ENCODE measurements at regions not wholly inside any gene's neighbourhood (a gene's known extent, or its start where the extent isn't known, plus 50 kb on each side); places are given as distances from the start of the nearest gene placed in this dataset.

DNA sequence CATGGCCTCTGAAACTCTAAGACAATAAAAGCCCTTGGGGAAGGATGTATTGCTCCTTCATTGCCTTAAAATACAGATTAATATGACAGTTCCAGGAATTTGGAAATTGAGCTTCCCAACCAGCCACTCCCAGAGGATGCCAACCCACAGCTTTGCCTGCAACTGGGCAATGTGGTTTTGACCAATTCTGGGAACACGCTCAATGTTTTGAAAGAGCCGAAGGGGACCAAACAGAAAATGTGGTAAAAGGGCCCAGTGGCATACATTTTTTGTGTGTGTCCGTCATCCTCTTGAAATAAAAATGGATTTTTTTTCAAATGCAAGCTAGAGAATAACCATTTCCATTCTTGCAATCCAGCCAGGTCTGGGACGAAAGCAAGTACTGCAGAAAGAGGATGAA, 88.3 kb upstream of the PLEKHG7 start:
- DNase-seq (ENCODE audit: low read depth): peak; percentile 65

GRCh38 chr12:92614001-92614400, 88.8 kb upstream of the PLEKHG7 start:
- no peak for DNase-seq (ENCODE audit: low read depth)

- DNase-seq (ENCODE audit: low read depth): no peak
Observed at GRCh38 chr12:92612611-92613010, 90.2 kb upstream of the PLEKHG7 start.

- no peak for DNase-seq (ENCODE audit: low read depth)
Observed at GRCh38 chr12:92608151-92609091, 94.4 kb upstream of the PLEKHG7 start.

DNA sequence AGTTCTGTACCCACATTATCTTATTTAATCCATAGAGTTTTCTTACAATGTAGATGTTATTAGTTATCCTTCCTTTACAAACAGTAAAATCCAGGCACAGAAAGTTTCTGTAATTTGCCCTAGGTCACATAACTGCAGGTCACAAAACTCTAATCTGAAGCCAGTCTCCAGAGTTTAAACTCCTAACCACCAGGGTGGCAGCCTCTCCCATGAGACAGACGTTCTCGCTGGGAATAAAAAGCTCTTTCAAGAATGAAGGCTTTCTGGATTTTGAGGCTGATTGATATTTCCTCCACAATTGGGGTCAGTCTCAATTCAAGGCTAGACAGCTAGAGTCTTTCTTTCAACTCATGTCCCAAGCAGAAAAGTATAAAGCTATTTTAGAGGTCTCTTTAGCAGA, 95.8 kb upstream of the PLEKHG7 start:
- no peak for DNase-seq (ENCODE audit: low read depth)

GRCh38 chr12:92605621-92606170, 97.1 kb upstream of the PLEKHG7 start:
- DNase-seq (ENCODE audit: low read depth): no peak

- DNase-seq (ENCODE audit: low read depth): no peak
Observed at GRCh38 chr12:92604786-92605185, 98.0 kb upstream of the PLEKHG7 start.

GRCh38 chr12:92603741-92604432, 98.9 kb upstream of the PLEKHG7 start:
- no peak for DNase-seq (ENCODE audit: low read depth)

DNA sequence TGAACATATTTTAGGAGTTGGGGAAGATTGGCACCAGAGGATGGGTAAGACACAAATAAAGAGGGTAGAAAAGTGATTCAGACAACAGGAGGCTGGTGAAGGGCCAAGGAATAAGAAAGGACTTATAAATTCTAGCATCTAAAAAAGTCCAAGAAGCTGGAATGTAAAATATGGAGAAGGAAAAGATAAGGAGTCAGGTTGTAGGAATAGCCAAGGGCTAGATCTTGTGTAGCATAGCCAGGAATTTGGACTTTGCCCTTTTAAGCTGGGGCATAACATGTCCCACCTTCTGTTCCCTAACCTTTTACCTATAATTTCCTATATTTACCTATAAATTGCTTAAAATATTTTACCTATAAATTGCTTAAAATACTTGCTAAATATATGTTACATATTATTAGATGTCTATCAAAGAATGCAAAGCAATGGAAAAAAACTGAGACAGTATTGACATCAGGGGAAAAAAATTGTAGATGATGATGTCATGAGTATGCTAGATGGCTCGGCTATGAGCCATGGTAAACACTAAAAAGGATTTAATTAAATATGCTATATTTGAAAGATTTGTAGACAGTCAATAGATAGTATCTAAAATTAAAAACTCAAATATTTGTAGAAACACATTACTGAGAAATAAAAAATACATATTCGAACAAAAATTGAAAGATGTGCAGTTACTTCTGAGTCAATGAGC, 99.7 kb upstream of the PLEKHG7 start:
- peak; percentile 51 for DNase-seq (ENCODE audit: low read depth)

GRCh38 chr12:92602476-92602875, 100.3 kb upstream of the PLEKHG7 start:
- DNase-seq (ENCODE audit: low read depth): peak; percentile 86

DNA sequence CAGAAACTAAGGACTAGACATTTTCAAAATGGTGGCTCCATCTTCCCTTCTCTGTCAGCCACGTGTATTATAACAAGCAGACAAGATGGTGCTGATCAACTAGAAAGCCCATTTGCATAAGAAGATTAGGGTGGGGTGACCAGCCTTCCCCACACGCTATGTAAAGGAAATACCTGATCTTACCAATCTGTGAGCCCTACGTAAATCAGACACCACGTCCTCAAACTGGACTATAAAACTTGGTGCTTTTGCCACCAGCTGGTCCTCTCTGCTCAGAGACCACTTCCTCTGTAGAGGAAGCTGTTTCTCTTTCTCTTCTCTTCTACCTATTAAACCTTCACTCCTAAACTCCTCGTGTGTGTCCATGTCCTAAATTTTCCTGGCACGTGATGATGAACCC, 101.1 kb upstream of the PLEKHG7 start:
- no peak for DNase-seq (ENCODE audit: low read depth)

GRCh38 chr12:92601176-92601575, 101.6 kb upstream of the PLEKHG7 start:
- DNase-seq (ENCODE audit: low read depth): no peak

DNA sequence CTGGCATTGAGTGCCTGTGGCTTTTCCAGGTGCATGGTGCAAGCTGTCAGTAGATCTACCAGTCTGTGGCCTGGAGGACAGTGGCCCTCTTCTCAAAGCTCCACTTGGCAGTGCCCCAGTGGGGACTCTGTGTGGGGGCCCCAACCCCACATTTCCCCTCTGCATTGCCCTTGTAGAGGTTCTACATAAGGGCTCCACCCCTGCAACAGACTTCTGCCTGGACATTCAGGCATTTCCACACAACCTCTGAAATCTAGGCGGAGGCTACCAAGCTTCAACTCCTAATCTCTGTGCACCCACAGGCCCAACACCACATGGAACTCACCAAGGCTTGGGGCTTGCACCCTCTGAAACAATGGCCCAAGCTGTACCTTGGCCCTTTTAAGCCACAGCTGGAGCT, 102.7 kb upstream of the PLEKHG7 start:
- DNase-seq (ENCODE audit: low read depth): no peak

DNA sequence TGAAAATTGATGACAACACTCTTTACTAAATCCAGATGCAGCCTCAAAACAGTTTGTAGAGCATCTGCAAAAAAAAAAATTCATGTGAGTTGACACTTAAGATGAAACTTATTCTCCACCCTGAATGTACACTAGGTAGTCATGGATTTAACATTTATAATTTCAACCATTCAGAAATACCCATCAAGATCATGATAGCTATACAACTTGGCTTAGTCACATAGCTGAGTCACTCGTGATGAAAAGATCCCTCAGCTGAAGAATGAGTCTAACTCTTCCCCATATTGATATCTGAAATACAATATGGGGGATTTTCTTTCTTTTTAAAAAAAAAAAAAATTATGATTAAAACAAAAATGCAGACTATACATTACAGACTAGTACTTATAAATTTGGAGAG, 104.8 kb upstream of the PLEKHG7 start:
- DNase-seq (ENCODE audit: low read depth): peak; percentile 55

DNA sequence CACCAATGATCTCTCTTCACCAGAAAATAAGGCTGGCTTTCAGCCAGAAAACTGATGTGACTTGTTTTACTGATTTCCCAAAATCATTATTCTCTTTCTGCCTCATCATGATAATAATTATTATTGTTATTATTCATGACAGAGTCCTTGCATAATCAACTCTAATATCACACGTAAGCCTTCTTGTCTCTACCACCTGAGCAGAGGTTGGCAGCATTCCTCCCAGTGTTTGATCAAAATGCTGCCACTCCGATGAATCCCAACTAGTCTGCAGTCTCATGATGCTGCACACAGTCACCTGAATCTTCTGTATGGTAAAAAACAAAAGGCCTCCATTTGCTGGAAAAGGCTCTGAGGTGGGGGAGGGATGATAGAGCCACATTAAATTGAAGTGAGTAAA, 105.7 kb upstream of the PLEKHG7 start:
- DNase-seq (ENCODE audit: low read depth): no peak

DNA sequence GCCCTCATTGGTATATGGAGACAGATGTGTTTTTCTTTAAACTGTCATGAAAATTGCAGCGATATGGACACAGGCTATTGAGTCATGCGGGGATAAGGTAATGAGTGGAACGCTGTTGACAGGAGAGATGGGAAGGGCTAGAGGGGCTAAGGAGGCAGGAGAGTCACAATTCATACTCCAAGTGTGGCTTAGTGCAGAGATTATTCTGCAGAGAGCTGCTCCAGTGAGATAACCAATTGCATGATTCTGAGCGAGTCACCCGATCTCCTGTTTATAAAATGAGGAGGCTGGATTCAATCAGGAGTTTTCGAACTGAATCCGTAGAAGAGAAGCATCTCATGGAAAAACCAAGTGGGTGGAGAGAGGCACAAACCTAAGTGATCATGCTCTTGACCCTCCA, 106.4 kb upstream of the PLEKHG7 start:
- no peak for DNase-seq (ENCODE audit: low read depth)

DNA sequence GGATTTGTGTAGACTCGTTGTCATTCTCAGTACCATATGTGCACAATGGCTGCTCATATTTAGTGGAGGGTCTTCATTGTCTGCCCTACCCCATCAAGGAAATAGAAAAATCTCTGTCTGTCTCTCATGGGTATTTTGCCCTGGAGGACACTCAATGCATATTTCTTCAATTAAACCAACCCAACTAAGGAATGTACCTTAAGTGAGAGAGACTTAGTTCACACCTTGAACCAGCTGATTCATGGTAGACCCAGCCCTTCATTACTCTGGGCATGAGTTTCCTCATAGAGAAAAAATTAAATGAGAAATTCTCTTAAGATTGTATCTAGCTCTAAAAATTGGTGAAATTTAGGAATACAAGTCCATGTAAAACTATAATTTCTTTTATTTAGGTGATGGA, 107.1 kb upstream of the PLEKHG7 start:
- DNase-seq (ENCODE audit: low read depth): no peak

GRCh38 chr12:92593734-92594402, 108.9 kb upstream of the PLEKHG7 start:
- peak; percentile 72 for DNase-seq (ENCODE audit: low read depth)

- no peak for DNase-seq (ENCODE audit: low read depth)
Observed at GRCh38 chr12:92585115-92585727, 117.6 kb upstream of the PLEKHG7 start.

- DNase-seq (ENCODE audit: low read depth): no peak
Observed at GRCh38 chr12:92583910-92584309, 118.9 kb upstream of the PLEKHG7 start.

DNA sequence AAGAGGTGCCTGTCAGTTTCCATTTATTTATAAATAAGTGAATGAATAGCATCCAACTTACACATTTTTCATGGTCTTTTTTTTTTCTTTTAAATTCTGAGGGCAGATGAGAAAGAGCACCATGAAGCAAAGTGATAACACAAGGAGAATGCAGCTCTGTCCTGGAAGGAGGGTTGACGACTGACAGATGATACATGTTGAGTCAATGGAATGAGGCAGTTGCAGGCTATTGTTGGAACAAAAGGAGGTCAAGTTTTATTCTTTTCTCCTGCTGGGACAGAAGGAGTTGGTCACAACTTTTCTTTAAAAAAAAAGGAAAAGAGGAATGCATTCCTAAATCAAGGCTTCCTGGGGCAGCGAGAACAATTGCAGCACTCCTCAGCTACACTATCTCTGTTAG, 119.9 kb upstream of the PLEKHG7 start:
- DNase-seq (ENCODE audit: low read depth): no peak
